Natural killer cell (primary cell): ENCODE measurements at regions not wholly inside any gene's neighbourhood (a gene's known extent, or its start where the extent isn't known, plus 50 kb on each side); places are given as distances from the start of the nearest gene placed in this dataset.

Experiments
- ATAC-seq, 3 donors: fragments of 150-1000 bp in 2 of 3; fragments of 200-7000 bp in 1 of 3; cut with Tn5 transposase; 1 replicate in 1 of 3; 2 replicates in 2 of 3; pipeline ENCODE4 v1.10.0; 2021; ENCODE audit warnings: mild to moderate bottlenecking in 2 of 3, moderate library complexity in 2 of 3
- DNase-seq, 2 donors: peaks; one replicate each; pipeline versions ENCODE4 v3.0.0 to v3.0.0-alpha.2; 2013 to 2021; ENCODE audit warnings: mixed read lengths in 1 of 2
- H3K27ac ChIP-seq: one replicate; pipeline ENCODE4 v1.5.1; 2013; ENCODE audit warnings: mild to moderate bottlenecking, low read length
- H3K27me3 ChIP-seq: one replicate; pipeline ENCODE4 v1.6.1; 2013; ENCODE audit warnings: low read length; ENCODE audit not compliant: control insufficient read depth, insufficient read depth
- H3K36me3 ChIP-seq: one replicate; pipeline ENCODE4 v1.6.1; 2013; ENCODE audit warnings: low read length; ENCODE audit not compliant: control insufficient read depth, insufficient read depth
- H3K4me1 ChIP-seq: one replicate; pipeline ENCODE4 v1.6.1; 2013; ENCODE audit warnings: low read length; ENCODE audit not compliant: control insufficient read depth, insufficient read depth
- H3K4me3 ChIP-seq: one replicate; pipeline ENCODE4 v1.5.1; 2013; ENCODE audit warnings: low read length
- H3K9me3 ChIP-seq: one replicate; pipeline ENCODE4 v1.6.1; 2013; ENCODE audit warnings: low read length; ENCODE audit not compliant: control insufficient read depth, insufficient read depth
- H3K27ac Mint-ChIP-seq, 2 donors: one replicate each; pipeline ENCODE4 v1.8.0; 2022; ENCODE audit warnings: mild to moderate bottlenecking in 2 of 2, mixed read lengths in 2 of 2, moderate library complexity in 1 of 2
- H3K27me3 Mint-ChIP-seq, 2 donors: one replicate each; pipeline ENCODE4 v1.8.0; 2022; ENCODE audit warnings: low read depth in 2 of 2, mixed read lengths in 2 of 2
- H3K36me3 Mint-ChIP-seq: one replicate; pipeline ENCODE4 v1.8.0; 2022; ENCODE audit warnings: mixed read lengths
- H3K4me1 Mint-ChIP-seq, 2 donors: one replicate each; pipeline ENCODE4 v1.8.0; 2022; ENCODE audit warnings: mixed read lengths in 2 of 2
- H3K4me3 Mint-ChIP-seq: one replicate; pipeline ENCODE4 v1.8.0; 2022; ENCODE audit warnings: mild to moderate bottlenecking, moderate library complexity, mixed read lengths
- H3K9me3 Mint-ChIP-seq, 2 donors: one replicate each; pipeline ENCODE4 v1.8.0; 2022; ENCODE audit warnings: mixed read lengths in 2 of 2
- CTCF ChIP-seq: fragments of 200-600 bp; IDR thresholded peaks from one replicate; pipeline ENCODE4 v1.8.0; 2022; ENCODE audit warnings: antibody characterized with exemption
- WGBS: methylation state at CpG from one replicate; pipeline ENCODE4 v1.1.7; 2013; ENCODE audit warnings: missing lambda C conversion rate; ENCODE audit not compliant: insufficient coverage; 5-methylcytosine and 5-hydroxymethylcytosine counted together
- intact Hi-C: fragments of 100-400 bp; cut with micrococcal nuclease; formaldehyde crosslinking; loops from one replicate; pipeline ENCODE4 v1.14.2; 2022

GRCh38 chrX:44735498-44735897, 108.3 kb upstream of the DUSP21 start:
- no peak for DNase-seq
- H3K36me3 ChIP-seq: no peaks in the 10 kb centered on the region
- H3K27me3 ChIP-seq: no peaks in the 10 kb centered on the region
- no peak overlapping the region for H3K4me3 Mint-ChIP-seq
- no peaks in the 10 kb centered on the region for H3K4me1 ChIP-seq
- no peak overlapping the region for H3K4me3 ChIP-seq
- H3K9me3 ChIP-seq: no peaks in the 10 kb centered on the region
- H3K9me3 Mint-ChIP-seq: peaks cover 0 to 2% of the 10 kb centered on the region in 2 donors
- no peak for ATAC-seq
- 89% methylated on average over 1 of the region's 2 CpGs for WGBS
- no peak overlapping the region for H3K27ac ChIP-seq
- intact Hi-C loops: no loop called here
- peaks cover 7 to 8% of the 10 kb centered on the region in 2 donors for H3K27me3 Mint-ChIP-seq
- no peaks in the 10 kb centered on the region for H3K36me3 Mint-ChIP-seq
- TF ChIP-seq CTCF: no peak
- no peak overlapping the region for H3K27ac Mint-ChIP-seq
- no peaks in the 10 kb centered on the region for H3K4me1 Mint-ChIP-seq

GRCh38 chrX:44733931-44734330, 109.9 kb upstream of the DUSP21 start:
- Mint-ChIP-seq H3K4me1 (no peaks in the 10 kb centered on the region), H3K27me3 (peaks cover 1 to 2% of the 10 kb centered on the region in 2 donors), H3K9me3 (peaks cover 0 to 2% of the 10 kb centered on the region in 2 donors), H3K4me3 (no peak overlapping the region), H3K36me3 (no peaks in the 10 kb centered on the region), H3K27ac (no peak overlapping the region)
- ATAC-seq (no peak), DNase-seq (no peak)
- H3K9me3 ChIP-seq: no peaks in the 10 kb centered on the region
- no peak overlapping the region for H3K27ac ChIP-seq
- intact Hi-C loops: no loop called here
- H3K36me3 ChIP-seq: no peaks in the 10 kb centered on the region
- H3K4me1 ChIP-seq: no peaks in the 10 kb centered on the region
- no peak for TF ChIP-seq CTCF
- no peak overlapping the region for H3K4me3 ChIP-seq
- no peaks in the 10 kb centered on the region for H3K27me3 ChIP-seq

GRCh38 chrX:44731160-44731559, 112.7 kb upstream of the DUSP21 start:
- Mint-ChIP-seq H3K9me3 (peaks cover 0 to 2% of the 10 kb centered on the region in 2 donors), H3K27me3 (peaks cover 2 to 7% of the 10 kb centered on the region in 2 donors), H3K4me1 (no peaks in the 10 kb centered on the region), H3K4me3 (no peak overlapping the region), H3K27ac (no peak overlapping the region), H3K36me3 (no peaks in the 10 kb centered on the region)
- no peaks in the 10 kb centered on the region for H3K36me3 ChIP-seq
- no peaks in the 10 kb centered on the region for H3K9me3 ChIP-seq
- TF ChIP-seq CTCF: no peak
- intact Hi-C loops: no loop called here
- no peak overlapping the region for H3K27ac ChIP-seq
- no peak overlapping the region for H3K4me3 ChIP-seq
- H3K27me3 ChIP-seq: no peaks in the 10 kb centered on the region
- DNase-seq: no peak
- 100% methylated on average over 1 of the region's 2 CpGs for WGBS
- no peak for ATAC-seq
- H3K4me1 ChIP-seq: no peaks in the 10 kb centered on the region

GRCh38 chrX:44723426-44723825, 120.4 kb upstream of the DUSP21 start:
- Histone ChIP-seq H3K4me3 (no peak overlapping the region), H3K27ac (no peak overlapping the region), H3K9me3 (no peaks in the 10 kb centered on the region), H3K4me1 (no peaks in the 10 kb centered on the region), H3K36me3 (no peaks in the 10 kb centered on the region), H3K27me3 (no peaks in the 10 kb centered on the region)
- no peaks in the 10 kb centered on the region for H3K36me3 Mint-ChIP-seq
- no peak overlapping the region for H3K4me3 Mint-ChIP-seq
- no peak for ATAC-seq
- H3K27ac Mint-ChIP-seq: no peak overlapping the region
- no peak for DNase-seq
- H3K9me3 Mint-ChIP-seq: no peaks in the 10 kb centered on the region
- no peaks in the 10 kb centered on the region for H3K4me1 Mint-ChIP-seq
- WGBS: 90% methylated on average over 5 of the region's 5 CpGs
- intact Hi-C loops: no loop called here
- no peak for TF ChIP-seq CTCF
- peaks cover 0 to 17% of the 10 kb centered on the region in 2 donors for H3K27me3 Mint-ChIP-seq
